Lung microvascular endothelial cell (primary cell): ENCODE measurements at regions not wholly inside any gene's neighbourhood (a gene's known extent, or its start where the extent isn't known, plus 50 kb on each side); places are given as distances from the start of the nearest gene placed in this dataset.
"Not testable (repeated sequence)": the region's sequence is repeated elsewhere in the genome, so short reads cannot be mapped to it uniquely, and the experiment has no call there.

Experiments
- DNase-seq, 2 donors: peaks; one replicate each; pipeline versions ENCODE4 v3.0.0 to v3.0.0-alpha.2; 2010; ENCODE audit warnings: low read depth in 2 of 2

GRCh38 chr5:50501491-50502228, 60.6 kb upstream of the EMB start:
- DNase-seq = no peak

- not testable (repeated sequence) for DNase-seq
Observed at GRCh38 chr5:50513028-50513457, 72.0 kb upstream of the EMB start.

DNA sequence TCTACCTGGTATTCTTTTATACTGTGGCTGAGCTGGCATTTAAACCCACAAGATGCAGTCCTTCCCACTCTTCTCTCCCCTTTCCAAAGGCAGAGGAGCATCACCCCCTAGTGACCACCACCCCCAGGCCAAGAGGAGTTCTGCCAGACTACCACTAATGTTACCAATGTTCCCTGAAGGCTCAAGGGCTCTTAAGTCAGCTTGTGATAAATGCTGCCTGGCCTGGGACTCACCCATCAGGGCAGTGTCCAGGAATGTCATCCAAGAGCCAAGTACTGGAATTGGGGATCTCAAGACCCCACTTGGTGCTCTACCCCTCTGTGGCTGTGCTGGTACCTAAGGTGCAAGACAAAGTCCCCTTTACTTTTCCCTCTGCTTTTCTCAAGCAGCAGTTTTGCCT, 80.0 kb upstream of the EMB start:
- DNase-seq = not testable (repeated sequence)

GRCh38 chr5:50527514-50528060, 86.5 kb upstream of the EMB start:
- not testable (repeated sequence) for DNase-seq

DNA sequence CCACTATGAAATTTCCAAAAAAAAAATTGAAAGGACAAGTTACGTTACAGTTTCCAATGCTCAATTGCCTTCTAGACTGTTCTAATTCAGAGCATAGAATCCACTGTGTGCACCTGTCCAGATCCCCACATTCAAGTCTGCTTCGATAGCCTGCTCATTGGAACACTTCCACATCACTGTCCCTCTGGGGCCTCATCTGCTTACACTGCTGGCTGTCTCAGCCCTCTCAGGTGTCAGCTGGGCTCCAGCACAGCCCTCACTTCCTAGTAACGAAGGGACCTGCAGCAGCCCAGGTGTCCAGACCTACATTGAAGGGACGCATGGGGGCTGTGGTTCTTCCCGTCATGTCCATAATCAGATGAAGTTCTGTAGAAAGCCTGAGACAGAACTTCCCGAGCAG, 94.3 kb upstream of the EMB start:
- no peak for DNase-seq

DNA sequence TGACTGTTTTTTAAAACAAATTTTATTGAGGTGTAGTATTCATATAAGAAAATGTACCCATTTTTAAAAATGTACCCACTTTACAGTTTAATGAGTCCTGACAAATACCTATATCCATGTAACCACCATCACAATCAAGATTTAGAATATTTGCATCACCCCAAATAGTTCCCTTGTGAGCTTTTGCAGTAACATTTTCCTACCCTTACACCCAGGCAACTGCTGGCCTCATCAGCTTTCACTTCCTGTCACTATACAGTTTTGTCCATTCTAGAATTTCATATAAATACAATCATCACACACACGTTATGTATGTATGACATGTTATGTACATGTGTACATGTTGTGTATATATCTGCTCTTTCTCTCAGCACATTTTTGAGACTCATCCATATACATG, 96.4 kb upstream of the EMB start:
- DNase-seq = not testable (repeated sequence)

DNA sequence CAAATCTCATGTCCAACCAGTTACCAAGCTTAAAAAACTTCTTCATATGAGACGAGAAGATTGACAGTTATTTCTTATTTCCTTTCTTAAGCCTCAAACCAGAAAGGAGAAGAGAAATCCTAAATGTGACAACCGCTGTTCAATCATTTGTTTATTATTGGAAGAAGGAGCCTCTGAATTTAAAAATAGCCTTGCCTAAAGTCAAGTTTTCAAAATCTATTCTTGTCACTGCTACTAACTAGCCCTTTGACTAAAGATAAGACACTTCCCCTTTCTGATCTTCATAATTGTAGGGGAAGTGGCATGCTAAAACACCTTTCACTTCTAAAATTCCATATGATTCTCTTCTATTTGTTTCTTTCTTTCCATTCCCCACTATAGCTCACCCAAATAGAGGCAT, 106.2 kb upstream of the EMB start:
- DNase-seq = no peak

DNA sequence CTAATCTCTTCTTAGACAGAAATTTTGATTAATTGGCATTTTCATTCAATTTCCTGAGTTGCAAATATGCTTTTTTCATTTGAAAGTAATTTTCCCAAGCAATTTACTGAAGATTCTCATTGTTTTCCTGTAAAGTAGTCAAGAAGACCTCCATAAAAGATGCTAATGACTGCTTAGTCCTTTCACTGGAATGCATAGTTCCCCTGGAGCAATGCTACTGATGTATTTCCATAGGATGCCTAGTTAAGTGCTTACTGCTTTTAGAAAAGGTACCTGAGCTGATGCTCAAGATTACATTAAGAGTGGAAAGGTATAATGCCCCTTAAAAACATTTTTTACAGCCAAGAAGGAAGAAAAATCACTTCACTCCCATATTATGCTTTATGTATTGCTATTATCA, 109.2 kb upstream of the EMB start:
- no peak for DNase-seq

- DNase-seq = no peak
Observed at GRCh38 chr5:50550993-50551392, 109.9 kb upstream of the EMB start.

DNA sequence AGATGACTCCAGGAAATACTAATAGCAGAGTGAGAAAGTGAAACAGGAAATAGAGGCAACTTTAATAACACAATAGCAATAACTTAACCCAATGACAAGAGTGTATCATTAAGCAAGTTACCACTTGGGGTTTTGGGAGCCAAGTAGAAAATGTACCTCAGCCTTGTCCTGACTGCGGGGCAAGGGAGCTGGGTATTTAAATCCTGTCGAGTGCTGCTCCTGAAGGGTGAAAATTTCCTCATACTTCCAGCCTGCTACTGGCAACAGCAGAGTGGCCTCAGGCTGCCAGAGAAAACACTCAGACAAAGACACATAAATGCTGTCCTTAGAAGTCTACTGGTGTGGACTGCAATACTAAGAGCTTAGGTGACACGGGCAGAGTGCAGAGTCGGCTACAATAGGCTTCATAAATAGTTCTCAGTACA, 112.5 kb upstream of the EMB start:
- no peak for DNase-seq

- not testable (repeated sequence) for DNase-seq
Observed at GRCh38 chr5:50558640-50559039, 107.8 kb upstream of the PARP8 start.

- no peak for DNase-seq
Observed at GRCh38 chr5:50559955-50560354, 106.5 kb upstream of the PARP8 start.

- no peak for DNase-seq
Observed at GRCh38 chr5:50562694-50563093, 103.7 kb upstream of the PARP8 start.

- no peak for DNase-seq
Observed at GRCh38 chr5:50564079-50564478, 102.4 kb upstream of the PARP8 start.

DNA sequence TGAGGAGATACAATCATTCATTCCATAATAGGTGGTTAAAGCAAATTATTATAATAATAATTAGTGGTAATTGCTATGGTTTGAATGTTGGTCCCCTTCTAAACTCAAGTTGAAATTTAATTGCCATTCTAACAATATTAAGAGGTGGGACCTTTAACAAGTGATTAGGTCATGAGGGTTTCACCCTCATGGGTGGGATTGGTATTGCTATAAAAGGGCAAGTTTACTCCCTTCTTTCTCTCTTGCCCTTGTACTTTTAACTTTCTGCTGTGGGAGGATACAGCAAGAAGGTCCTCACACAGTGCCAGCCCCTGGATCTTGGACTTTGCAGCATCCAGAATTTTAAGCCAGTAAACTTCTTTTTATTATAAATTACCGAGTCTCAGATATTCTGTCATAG, 101.9 kb upstream of the PARP8 start:
- DNase-seq = no peak

- DNase-seq = no peak
Observed at GRCh38 chr5:50574121-50574520, 92.3 kb upstream of the PARP8 start.

GRCh38 chr5:50575740-50576139, 90.7 kb upstream of the PARP8 start:
- DNase-seq = no peak

DNA sequence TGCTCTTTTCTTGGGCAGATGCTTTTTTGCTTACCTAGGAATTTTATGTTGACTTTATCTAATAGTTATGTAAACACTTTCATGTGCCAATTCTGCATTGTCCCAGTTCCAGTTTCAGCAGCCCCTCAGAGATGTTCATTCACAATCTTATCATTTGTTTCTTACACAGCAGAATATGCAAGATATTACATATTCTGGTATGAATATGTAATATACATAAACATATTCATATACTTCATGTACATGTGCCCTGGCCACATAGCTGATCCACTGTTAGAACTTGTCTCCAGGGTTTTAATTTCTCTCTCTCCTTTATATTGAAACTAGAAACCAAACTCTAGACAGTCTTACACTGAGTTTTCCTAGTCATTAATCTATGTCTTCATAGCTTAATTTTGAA, 90.2 kb upstream of the PARP8 start:
- DNase-seq = no peak

DNA sequence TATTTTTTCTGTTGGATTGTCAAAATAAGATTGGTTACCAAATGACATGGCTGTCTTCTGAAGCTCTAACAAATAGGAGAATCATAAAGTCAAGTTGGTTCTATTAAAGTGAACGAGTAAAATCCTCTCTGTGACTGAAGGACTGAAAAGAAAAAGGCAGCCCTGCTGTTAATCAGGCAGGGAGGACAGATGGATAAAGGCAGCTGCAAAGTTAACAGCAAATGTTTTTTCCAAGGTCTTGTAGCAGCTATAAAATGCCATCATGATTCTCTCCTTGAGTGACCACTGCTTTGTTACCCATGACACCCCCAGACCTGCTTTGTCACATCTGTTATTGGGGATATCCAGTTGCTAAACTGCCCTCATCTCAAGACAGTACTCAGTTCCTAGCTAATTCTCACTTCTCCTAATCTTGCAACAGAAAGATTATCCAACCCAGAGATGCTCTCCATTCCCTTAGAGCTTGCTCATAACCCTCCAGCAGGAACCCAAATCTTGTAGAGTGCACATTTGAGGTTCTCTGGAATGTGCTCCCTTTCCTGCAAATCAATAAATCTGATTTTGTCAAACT, 89.7 kb upstream of the PARP8 start:
- DNase-seq = no peak

DNA sequence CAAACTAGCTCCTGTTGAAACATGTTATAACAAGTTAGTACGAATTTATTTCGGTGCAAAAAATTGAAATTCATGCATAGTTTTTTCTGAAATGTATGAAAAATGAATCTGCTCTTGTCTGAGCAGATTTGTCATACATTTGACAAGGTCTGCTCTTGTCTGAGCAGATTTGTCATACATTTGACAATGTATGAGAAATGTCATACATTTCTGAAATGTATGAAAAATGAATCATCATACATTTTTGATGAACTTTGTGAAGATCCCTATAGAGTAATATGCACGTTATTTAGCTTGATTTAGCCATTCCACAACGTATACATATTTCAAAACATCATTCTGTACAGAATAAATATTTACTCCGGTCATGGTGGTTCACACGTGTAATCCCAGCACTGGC, 85.9 kb upstream of the PARP8 start:
- DNase-seq = no peak

DNA sequence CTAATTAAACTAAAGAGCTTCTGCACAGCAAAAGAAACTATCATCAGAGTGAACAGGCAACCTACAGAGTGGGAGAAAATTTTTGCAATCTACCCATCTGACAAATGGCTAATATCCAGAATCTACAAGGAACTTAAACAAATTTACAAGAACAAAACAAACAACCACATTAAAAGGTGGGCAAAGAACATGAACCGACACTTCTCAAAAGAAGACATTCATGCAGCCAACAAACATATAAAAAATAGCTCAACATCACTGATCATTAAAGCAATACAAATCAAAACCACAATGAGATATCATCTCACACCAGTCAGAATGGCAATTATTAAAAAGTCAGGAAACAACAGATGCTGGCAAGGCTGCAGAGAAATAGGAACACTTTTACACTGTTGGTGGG, 84.6 kb upstream of the PARP8 start:
- DNase-seq = not testable (repeated sequence)

DNA sequence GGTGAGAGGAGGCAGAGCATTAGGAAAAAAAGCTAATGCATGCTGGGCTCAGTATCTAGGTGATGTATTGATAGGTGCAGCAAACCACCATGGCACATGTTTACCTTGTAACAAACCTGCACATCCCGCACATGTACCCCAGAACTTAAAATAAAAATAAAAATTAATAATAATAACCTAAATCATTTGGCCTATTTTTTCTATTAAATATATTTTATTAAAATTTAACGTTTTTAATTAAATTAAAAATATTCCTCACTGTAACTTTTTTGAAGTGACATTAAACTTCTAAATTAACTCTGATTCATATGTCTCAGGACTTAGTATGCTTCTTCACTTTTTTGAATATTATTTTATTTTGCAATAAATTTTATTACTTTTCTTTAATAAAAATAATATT, 83.7 kb upstream of the PARP8 start:
- DNase-seq = no peak

GRCh38 chr5:50583621-50584020, 82.8 kb upstream of the PARP8 start:
- DNase-seq = no peak
